H9 (cell line): ENCODE measurements at regions not wholly inside any gene's neighbourhood (a gene's known extent, or its start where the extent isn't known, plus 50 kb on each side); places are given as distances from the start of the nearest gene placed in this dataset.

Source experiments
- DNase-seq: peaks from one replicate; pipeline ENCODE4 v3.0.0-alpha.2; 2017
- H2AFZ ChIP-seq: one replicate; pipeline ENCODE4 v1.6.1; 2013; ENCODE audit warnings: mild to moderate bottlenecking, low read length, control low read depth, moderate library complexity
- H2AK5ac ChIP-seq: 2 replicates; pipeline ENCODE4 v1.6.1; 2013; ENCODE audit warnings: low read length, control low read depth, mixed read lengths; ENCODE audit not compliant: insufficient read length
- H2BK120ac ChIP-seq: one replicate; pipeline ENCODE4 v1.6.1; 2013; ENCODE audit warnings: low read depth, mild to moderate bottlenecking, low read length, control low read depth, inconsistent platforms; ENCODE audit not compliant: poor library complexity, severe bottlenecking
- H2BK12ac ChIP-seq: 2 replicates; pipeline ENCODE4 v1.6.1; 2013; ENCODE audit warnings: low read length, control low read depth, mixed read lengths, low read depth; ENCODE audit not compliant: insufficient read length
- H2BK15ac ChIP-seq: 2 replicates; pipeline ENCODE4 v1.6.1; 2013; ENCODE audit warnings: low read depth, low read length, control low read depth
- H2BK20ac ChIP-seq: one replicate; pipeline ENCODE4 v1.6.1; 2013; ENCODE audit warnings: low read depth, mild to moderate bottlenecking, low read length, control low read depth, inconsistent platforms; ENCODE audit not compliant: poor library complexity, severe bottlenecking
- H2BK5ac ChIP-seq: 2 replicates; pipeline ENCODE4 v1.6.1; 2013; ENCODE audit warnings: low read length, control low read depth, mixed read lengths; ENCODE audit not compliant: insufficient read length
- H3K14ac ChIP-seq: 2 replicates; pipeline ENCODE4 v1.6.1; 2013; ENCODE audit warnings: low read length, control low read depth; ENCODE audit not compliant: insufficient read depth
- H3K18ac ChIP-seq: 2 replicates; pipeline ENCODE4 v1.6.1; 2013; ENCODE audit warnings: low read depth, mild to moderate bottlenecking, mixed read lengths, low read length, control low read depth; ENCODE audit not compliant: insufficient read length
- H3K23ac ChIP-seq: 2 replicates; pipeline ENCODE4 v1.6.1; 2013; ENCODE audit warnings: low read length, control low read depth, mixed read lengths, low read depth; ENCODE audit not compliant: insufficient read length
- H3K23me2 ChIP-seq: 2 replicates; pipeline ENCODE4 v1.6.1; 2013; ENCODE audit warnings: low read depth, mild to moderate bottlenecking, mixed read lengths, low read length, control low read depth; ENCODE audit not compliant: insufficient read length, poor library complexity, severe bottlenecking
- H3K27ac ChIP-seq: 2 replicates; pipeline ENCODE4 v1.5.1; 2013; ENCODE audit warnings: low read length, control low read depth, mixed read lengths, low read depth; ENCODE audit not compliant: insufficient read length
- H3K27me3 ChIP-seq: 2 replicates; pipeline ENCODE4 v1.6.1; 2013; ENCODE audit warnings: low read length, control low read depth, inconsistent platforms; ENCODE audit not compliant: insufficient read depth
- H3K4ac ChIP-seq: 2 replicates; pipeline ENCODE4 v1.6.1; 2013; ENCODE audit warnings: low read depth, mild to moderate bottlenecking, control low read depth, inconsistent platforms, low read length, moderate library complexity
- H3K4me1 ChIP-seq: 2 replicates; pipeline ENCODE4 v1.6.1; 2013; ENCODE audit warnings: low read length, control low read depth, inconsistent platforms; ENCODE audit not compliant: insufficient read depth
- H3K4me2 ChIP-seq: 2 replicates; pipeline ENCODE4 v1.6.1; 2013; ENCODE audit warnings: low read length, control low read depth, mixed read lengths; ENCODE audit not compliant: insufficient read length, insufficient read depth
- H3K56ac ChIP-seq: 2 replicates; pipeline ENCODE4 v1.6.1; 2013; ENCODE audit warnings: low read depth, mild to moderate bottlenecking, mixed read lengths, low read length, control low read depth; ENCODE audit not compliant: insufficient read length
- H3K79me1 ChIP-seq: 2 replicates; pipeline ENCODE4 v1.6.1; 2013; ENCODE audit warnings: low read depth, mild to moderate bottlenecking, moderate library complexity, low read length, control low read depth, inconsistent platforms; ENCODE audit not compliant: insufficient read depth, poor library complexity, severe bottlenecking
- H3K79me2 ChIP-seq: 2 replicates; pipeline ENCODE4 v1.6.1; 2013; ENCODE audit warnings: low read length, control low read depth, inconsistent platforms; ENCODE audit not compliant: insufficient read depth
- H3K9ac ChIP-seq: 2 replicates; pipeline ENCODE4 v1.6.1; 2013; ENCODE audit warnings: low read length, control low read depth, mixed read lengths; ENCODE audit not compliant: insufficient read length; ENCODE audit errors: extremely low read depth
- H3K9me3 ChIP-seq: one replicate; pipeline ENCODE4 v1.6.1; 2013; ENCODE audit warnings: low read depth, low read length, inconsistent platforms; ENCODE audit not compliant: control insufficient read depth
- H3T11ph ChIP-seq: one replicate; pipeline ENCODE4 v1.6.1; 2013; ENCODE audit warnings: mild to moderate bottlenecking, low read length, control low read depth, inconsistent platforms
- H4K20me1 ChIP-seq: one replicate; pipeline ENCODE4 v1.6.1; 2013; ENCODE audit not compliant: control insufficient read depth, insufficient read length, insufficient read depth
- H4K5ac ChIP-seq: 2 replicates; pipeline ENCODE4 v1.6.1; 2013; ENCODE audit warnings: low read depth, mild to moderate bottlenecking, mixed read lengths, low read length, control low read depth; ENCODE audit not compliant: insufficient read length
- H4K8ac ChIP-seq: replicated peaks from 2 replicates; pipeline ENCODE4 v1.6.1; 2013; ENCODE audit warnings: low read length, control low read depth, mixed read lengths, low read depth; ENCODE audit not compliant: insufficient read length
- H4K91ac ChIP-seq: 2 replicates; pipeline ENCODE4 v1.6.1; 2013; ENCODE audit warnings: low read depth, mild to moderate bottlenecking, moderate library complexity, mixed read lengths, low read length, control low read depth; ENCODE audit not compliant: insufficient read length
- H3K27ac Mint-ChIP-seq, 3 experiments: 2 replicates in 2 of 3; 3 replicates in 1 of 3; pipeline ENCODE4 v1.8.0; 2020 to 2021; ENCODE audit warnings: mixed read lengths in 3 of 3, mild to moderate bottlenecking in 1 of 3, moderate library complexity in 1 of 3
- H3K27me3 Mint-ChIP-seq: 2 replicates; pipeline ENCODE4 v1.8.0; 2021; ENCODE audit warnings: low read depth, mild to moderate bottlenecking, moderate library complexity, mixed read lengths
- H3K36me3 Mint-ChIP-seq, 3 experiments: 2 replicates in 2 of 3; 3 replicates in 1 of 3; pipeline ENCODE4 v1.8.0; 2020 to 2021; ENCODE audit warnings: low read depth in 3 of 3, mixed read lengths in 3 of 3; ENCODE audit not compliant: insufficient read depth in 1 of 3
- H3K4me1 Mint-ChIP-seq, 2 experiments: 2 replicates each; pipeline ENCODE4 v1.8.0; 2020; ENCODE audit warnings: mixed read lengths in 2 of 2
- H3K4me3 Mint-ChIP-seq, 2 experiments: 2 replicates in 1 of 2; 3 replicates in 1 of 2; pipeline ENCODE4 v1.8.0; 2020 to 2021; ENCODE audit warnings: mild to moderate bottlenecking in 2 of 2, mixed read lengths in 2 of 2, moderate library complexity in 1 of 2
- H3K9me3 Mint-ChIP-seq, 2 experiments: 2 replicates in 1 of 2; 3 replicates in 1 of 2; pipeline ENCODE4 v1.8.0; 2020; ENCODE audit warnings: mild to moderate bottlenecking in 2 of 2, mixed read lengths in 2 of 2, moderate library complexity in 1 of 2
- CTCF ChIP-seq: fragments of 200-600 bp; sonication (generic); conservative IDR thresholded peaks from 3 replicates; pipeline ENCODE4 v1.8.0; 2021; ENCODE audit warnings: antibody characterized with exemption, mild to moderate bottlenecking
- WGBS: extraction: QIAGEN DNeasy Blood & Tissue Kit; methylation state at CpG from one replicate; pipeline ENCODE4 v1.1.7; 2013; ENCODE audit warnings: missing lambda C conversion rate, low lambda C conversion rate, mixed read lengths; ENCODE audit not compliant: insufficient read length; ENCODE audit errors: extremely low coverage; 5-methylcytosine and 5-hydroxymethylcytosine counted together

- H3K9ac ChIP-seq = no peak overlapping the region
- peak overlapping the region; percentile 59 for H3K4me2 ChIP-seq
Measured at GRCh38 chrX:68894142-68894512, 65.3 kb downstream of the EFNB1 start.

More at GRCh38 chrX:68894142-68894512, 65.3 kb downstream of the EFNB1 start:
- Histone ChIP-seq H3K4me1 (no peaks in the 10 kb centered on the region), H3T11ph (no peak overlapping the region), H3K79me1 (no peaks in the 10 kb centered on the region), H3K23ac (no peak overlapping the region), H3K23me2 (no peaks in the 10 kb centered on the region), H4K20me1 (no peaks in the 10 kb centered on the region), H3K56ac (no peak overlapping the region), H3K27me3 (peaks cover 5% of the 10 kb centered on the region; the same call in 1 of the 2 replicates), H4K5ac (no peak overlapping the region), H4K8ac (no peak overlapping the region), H2BK20ac (no peak overlapping the region), H4K91ac (no peak overlapping the region), H3K4ac (no peak overlapping the region), H3K79me2 (no peaks in the 10 kb centered on the region), H2AK5ac (no peak overlapping the region), H3K27ac (no peak overlapping the region), H2BK12ac (no peak overlapping the region), H2BK15ac (no peak overlapping the region), H2AFZ (no peak overlapping the region), H2BK120ac (no peak overlapping the region), H3K9me3 (no peaks in the 10 kb centered on the region), H2BK5ac (no peak overlapping the region), H3K14ac (no peak overlapping the region), H3K18ac (no peak overlapping the region)
- no CpG with 5 or more reads among the region's 8 CpGs for WGBS
- no peak overlapping the region for H3K27ac Mint-ChIP-seq
- TF ChIP-seq CTCF = no peak
- peak overlapping the region in 1 of 2 experiments; percentile 37; a peak in 2 of 5 replicates for H3K4me3 Mint-ChIP-seq
- peaks cover 9 to 41% of the 10 kb centered on the region in 2 experiments for H3K4me1 Mint-ChIP-seq
- peaks cover 7 to 9% (median 7%) of the 10 kb centered on the region in 3 experiments; a peak in 5 of 7 replicates for H3K36me3 Mint-ChIP-seq
- no peak for DNase-seq
- peaks cover 67 to 73% of the 10 kb centered on the region in 2 experiments for H3K9me3 Mint-ChIP-seq
- H3K27me3 Mint-ChIP-seq = peaks cover 49% of the 10 kb centered on the region
